Right renal pelvis (tissue), 4 donors: ENCODE measurements at regions not wholly inside any gene's neighbourhood (a gene's known extent, or its start where the extent isn't known, plus 50 kb on each side); places are given as distances from the start of the nearest gene placed in this dataset.

Experiments used
- DNase-seq, 4 donors: peaks; one replicate each; pipeline ENCODE4 v3.0.0-alpha.2; 2013; ENCODE audit warnings: low read depth in 4 of 4, low spot score in 3 of 4, missing footprints in 1 of 4

GRCh38 chr5:4942831-4943178 lies 197.3 kb upstream of the ADAMTS16 start:
- no peak for DNase-seq

GRCh38 chr5:4945296-4945695 lies 194.8 kb upstream of the ADAMTS16 start:
- no peak for DNase-seq

GRCh38 chr5:4947106-4947505 lies 193.0 kb upstream of the ADAMTS16 start:
- DNase-seq, result no peak

- DNase-seq, result no peak
These were observed 192.1 kb upstream of the ADAMTS16 start for GRCh38 chr5:4947893-4948536.

- DNase-seq, result no peak
These were observed 191.0 kb upstream of the ADAMTS16 start for GRCh38 chr5:4949108-4949507.

GRCh38 chr5:4953576-4953975 lies 186.6 kb upstream of the ADAMTS16 start:
- no peak for DNase-seq

GRCh38 chr5:4954048-4954447 lies 186.1 kb upstream of the ADAMTS16 start:
- DNase-seq, result no peak

- no peak for DNase-seq
These were observed 176.9 kb upstream of the ADAMTS16 start for GRCh38 chr5:4963265-4963664.

- no peak for DNase-seq
These were observed 170.8 kb upstream of the ADAMTS16 start for GRCh38 chr5:4969351-4969750.

- no peak for DNase-seq
These were observed 170.0 kb upstream of the ADAMTS16 start for GRCh38 chr5:4970171-4970570.

- DNase-seq, result peak in 1 of 4 donors; percentile 29
These were observed 163.2 kb upstream of the ADAMTS16 start for GRCh38 chr5:4976902-4977301.

- DNase-seq, result no peak
These were observed 162.6 kb upstream of the ADAMTS16 start for GRCh38 chr5:4977416-4978110.

GRCh38 chr5:4980201-4980600 lies 159.9 kb upstream of the ADAMTS16 start:
- DNase-seq, result no peak

- no peak for DNase-seq
These were observed 158.5 kb upstream of the ADAMTS16 start for GRCh38 chr5:4981608-4982007.

GRCh38 chr5:4983701-4984100 lies 156.4 kb upstream of the ADAMTS16 start:
- DNase-seq, result no peak

- DNase-seq, result no peak
These were observed 155.7 kb upstream of the ADAMTS16 start for GRCh38 chr5:4984461-4984860.

GRCh38 chr5:4987431-4987830 lies 152.7 kb upstream of the ADAMTS16 start:
- no peak for DNase-seq

- peak in 3 of 4 donors; percentile 45 to 63 (median 62) for DNase-seq
These were observed 151.0 kb upstream of the ADAMTS16 start for GRCh38 chr5:4989118-4989517.

- DNase-seq, result no peak
These were observed 150.1 kb upstream of the ADAMTS16 start for GRCh38 chr5:4990017-4990416.

- no peak for DNase-seq
These were observed 149.7 kb upstream of the ADAMTS16 start for GRCh38 chr5:4990462-4990861.

GRCh38 chr5:4991925-4992324 lies 148.2 kb upstream of the ADAMTS16 start:
- no peak for DNase-seq

GRCh38 chr5:4995014-4995413 lies 145.1 kb upstream of the ADAMTS16 start:
- DNase-seq, result no peak

- no peak for DNase-seq
These were observed 134.8 kb upstream of the ADAMTS16 start for GRCh38 chr5:5005353-5005752.
